ENCODE measurements at regions not wholly inside any gene's neighbourhood (a gene's known extent, or its start where the extent isn't known, plus 50 kb on each side); places are given as distances from the start of the nearest gene placed in this dataset.

- Histone ChIP-seq H3K4me1 (ENCODE audit: insufficient read depth) (peaks cover 3% of the 10 kb centered on the region), H3K27ac (ENCODE audit: low read depth) (no peak overlapping the region), H3K79me2 (replicated peaks; ENCODE audit: insufficient read depth) (no peaks in the 10 kb centered on the region), H2AFZ (peak overlapping the region; percentile 67), H3K9me2 (ENCODE audit: insufficient read depth) (no peaks in the 10 kb centered on the region; the same call in 1 of the 2 replicates), H3F3A (replicated peaks; ENCODE audit: low read depth) (no peaks in the 10 kb centered on the region), H4K20me1 (replicated peaks; ENCODE audit: insufficient read depth) (no peaks in the 10 kb centered on the region), H3K27me3 (ENCODE audit: insufficient read depth) (no peaks in the 10 kb centered on the region), H3K4me3 (no peak overlapping the region), H3K4me2 (no peak overlapping the region), H3K36me3 (ENCODE audit: insufficient read depth) (no peaks in the 10 kb centered on the region; the same call in 1 of the 2 replicates)
- Mint-ChIP-seq H3K27ac (no peak overlapping the region), H3K4me3 (no peak overlapping the region), H3K36me3 (ENCODE audit: low read depth) (no peaks in the 10 kb centered on the region), H3K27me3 (ENCODE audit: insufficient read depth, low read depth, poor library complexity) (no peaks in the 10 kb centered on the region), H3K4me1 (peaks cover 8% of the 10 kb centered on the region; the same call in 2 of the 3 replicates), H3K9me3 (no peaks in the 10 kb centered on the region)
- DNase-seq (ENCODE audit: low spot score) (no peak), ATAC-seq (no peak)
- TF ChIP-seq ZNF331 (CRISPR knock-in tag; IDR thresholded peaks at IDR 0.05; ENCODE audit: low read depth) (no peak), EZH2 (IDR thresholded peaks at IDR 0.05; ENCODE audit: low read depth, unreplicated experiment) (no peak), STAT1 (IDR thresholded peaks at IDR 0.05; ENCODE audit: unreplicated experiment) (no peak), ETS1 (IDR thresholded peaks at IDR 0.05) (no peak), CREB1 (CRISPR knock-in tag; IDR thresholded peaks at IDR 0.05; ENCODE audit: low read depth) (no peak), JUNB (IDR thresholded peaks at IDR 0.05; ENCODE audit: unreplicated experiment) (no peak), NANOG (IDR thresholded peaks at IDR 0.05; ENCODE audit: borderline replicate concordance) (no peak), ZNF114 (CRISPR knock-in tag; IDR thresholded peaks at IDR 0.05) (no peak)
- TF ChIP-seq, protein P1, sequence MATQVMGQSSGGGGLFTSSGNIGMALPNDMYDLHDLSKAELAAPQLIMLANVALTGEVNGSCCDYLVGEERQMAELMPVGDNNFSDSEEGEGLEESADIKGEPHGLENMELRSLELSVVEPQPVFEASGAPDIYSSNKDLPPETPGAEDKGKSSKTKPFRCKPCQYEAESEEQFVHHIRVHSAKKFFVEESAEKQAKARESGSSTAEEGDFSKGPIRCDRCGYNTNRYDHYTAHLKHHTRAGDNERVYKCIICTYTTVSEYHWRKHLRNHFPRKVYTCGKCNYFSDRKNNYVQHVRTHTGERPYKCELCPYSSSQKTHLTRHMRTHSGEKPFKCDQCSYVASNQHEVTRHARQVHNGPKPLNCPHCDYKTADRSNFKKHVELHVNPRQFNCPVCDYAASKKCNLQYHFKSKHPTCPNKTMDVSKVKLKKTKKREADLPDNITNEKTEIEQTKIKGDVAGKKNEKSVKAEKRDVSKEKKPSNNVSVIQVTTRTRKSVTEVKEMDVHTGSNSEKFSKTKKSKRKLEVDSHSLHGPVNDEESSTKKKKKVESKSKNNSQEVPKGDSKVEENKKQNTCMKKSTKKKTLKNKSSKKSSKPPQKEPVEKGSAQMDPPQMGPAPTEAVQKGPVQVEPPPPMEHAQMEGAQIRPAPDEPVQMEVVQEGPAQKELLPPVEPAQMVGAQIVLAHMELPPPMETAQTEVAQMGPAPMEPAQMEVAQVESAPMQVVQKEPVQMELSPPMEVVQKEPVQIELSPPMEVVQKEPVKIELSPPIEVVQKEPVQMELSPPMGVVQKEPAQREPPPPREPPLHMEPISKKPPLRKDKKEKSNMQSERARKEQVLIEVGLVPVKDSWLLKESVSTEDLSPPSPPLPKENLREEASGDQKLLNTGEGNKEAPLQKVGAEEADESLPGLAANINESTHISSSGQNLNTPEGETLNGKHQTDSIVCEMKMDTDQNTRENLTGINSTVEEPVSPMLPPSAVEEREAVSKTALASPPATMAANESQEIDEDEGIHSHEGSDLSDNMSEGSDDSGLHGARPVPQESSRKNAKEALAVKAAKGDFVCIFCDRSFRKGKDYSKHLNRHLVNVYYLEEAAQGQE (IDR thresholded peaks at IDR 0.05; ENCODE audit: unreplicated experiment): no peak
- TF ChIP-seq, protein P2, sequence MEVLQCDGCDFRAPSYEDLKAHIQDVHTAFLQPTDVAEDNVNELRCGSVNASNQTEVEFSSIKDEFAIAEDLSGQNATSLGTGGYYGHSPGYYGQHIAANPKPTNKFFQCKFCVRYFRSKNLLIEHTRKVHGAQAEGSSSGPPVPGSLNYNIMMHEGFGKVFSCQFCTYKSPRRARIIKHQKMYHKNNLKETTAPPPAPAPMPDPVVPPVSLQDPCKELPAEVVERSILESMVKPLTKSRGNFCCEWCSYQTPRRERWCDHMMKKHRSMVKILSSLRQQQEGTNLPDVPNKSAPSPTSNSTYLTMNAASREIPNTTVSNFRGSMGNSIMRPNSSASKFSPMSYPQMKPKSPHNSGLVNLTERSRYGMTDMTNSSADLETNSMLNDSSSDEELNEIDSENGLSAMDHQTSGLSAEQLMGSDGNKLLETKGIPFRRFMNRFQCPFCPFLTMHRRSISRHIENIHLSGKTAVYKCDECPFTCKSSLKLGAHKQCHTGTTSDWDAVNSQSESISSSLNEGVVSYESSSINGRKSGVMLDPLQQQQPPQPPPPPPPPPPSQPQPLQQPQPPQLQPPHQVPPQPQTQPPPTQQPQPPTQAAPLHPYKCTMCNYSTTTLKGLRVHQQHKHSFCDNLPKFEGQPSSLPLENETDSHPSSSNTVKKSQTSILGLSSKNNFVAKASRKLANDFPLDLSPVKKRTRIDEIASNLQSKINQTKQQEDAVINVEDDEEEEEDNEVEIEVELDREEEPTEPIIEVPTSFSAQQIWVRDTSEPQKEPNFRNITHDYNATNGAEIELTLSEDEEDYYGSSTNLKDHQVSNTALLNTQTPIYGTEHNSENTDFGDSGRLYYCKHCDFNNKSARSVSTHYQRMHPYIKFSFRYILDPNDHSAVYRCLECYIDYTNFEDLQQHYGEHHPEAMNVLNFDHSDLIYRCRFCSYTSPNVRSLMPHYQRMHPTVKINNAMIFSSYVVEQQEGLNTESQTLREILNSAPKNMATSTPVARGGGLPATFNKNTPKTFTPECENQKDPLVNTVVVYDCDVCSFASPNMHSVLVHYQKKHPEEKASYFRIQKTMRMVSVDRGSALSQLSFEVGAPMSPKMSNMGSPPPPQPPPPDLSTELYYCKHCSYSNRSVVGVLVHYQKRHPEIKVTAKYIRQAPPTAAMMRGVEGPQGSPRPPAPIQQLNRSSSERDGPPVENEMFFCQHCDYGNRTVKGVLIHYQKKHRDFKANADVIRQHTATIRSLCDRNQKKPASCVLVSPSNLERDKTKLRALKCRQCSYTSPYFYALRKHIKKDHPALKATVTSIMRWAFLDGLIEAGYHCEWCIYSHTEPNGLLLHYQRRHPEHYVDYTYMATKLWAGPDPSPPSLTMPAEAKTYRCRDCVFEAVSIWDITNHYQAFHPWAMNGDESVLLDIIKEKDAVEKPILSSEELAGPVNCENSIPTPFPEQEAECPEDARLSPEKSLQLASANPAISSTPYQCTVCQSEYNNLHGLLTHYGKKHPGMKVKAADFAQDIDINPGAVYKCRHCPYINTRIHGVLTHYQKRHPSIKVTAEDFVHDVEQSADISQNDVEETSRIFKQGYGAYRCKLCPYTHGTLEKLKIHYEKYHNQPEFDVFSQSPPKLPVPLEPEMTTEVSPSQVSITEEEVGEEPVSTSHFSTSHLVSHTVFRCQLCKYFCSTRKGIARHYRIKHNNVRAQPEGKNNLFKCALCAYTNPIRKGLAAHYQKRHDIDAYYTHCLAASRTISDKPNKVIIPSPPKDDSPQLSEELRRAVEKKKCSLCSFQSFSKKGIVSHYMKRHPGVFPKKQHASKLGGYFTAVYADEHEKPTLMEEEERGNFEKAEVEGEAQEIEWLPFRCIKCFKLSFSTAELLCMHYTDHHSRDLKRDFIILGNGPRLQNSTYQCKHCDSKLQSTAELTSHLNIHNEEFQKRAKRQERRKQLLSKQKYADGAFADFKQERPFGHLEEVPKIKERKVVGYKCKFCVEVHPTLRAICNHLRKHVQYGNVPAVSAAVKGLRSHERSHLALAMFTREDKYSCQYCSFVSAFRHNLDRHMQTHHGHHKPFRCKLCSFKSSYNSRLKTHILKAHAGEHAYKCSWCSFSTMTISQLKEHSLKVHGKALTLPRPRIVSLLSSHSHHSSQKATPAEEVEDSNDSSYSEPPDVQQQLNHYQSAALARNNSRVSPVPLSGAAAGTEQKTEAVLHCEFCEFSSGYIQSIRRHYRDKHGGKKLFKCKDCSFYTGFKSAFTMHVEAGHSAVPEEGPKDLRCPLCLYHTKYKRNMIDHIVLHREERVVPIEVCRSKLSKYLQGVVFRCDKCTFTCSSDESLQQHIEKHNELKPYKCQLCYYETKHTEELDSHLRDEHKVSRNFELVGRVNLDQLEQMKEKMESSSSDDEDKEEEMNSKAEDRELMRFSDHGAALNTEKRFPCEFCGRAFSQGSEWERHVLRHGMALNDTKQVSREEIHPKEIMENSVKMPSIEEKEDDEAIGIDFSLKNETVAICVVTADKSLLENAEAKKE (CRISPR knock-in tag; IDR thresholded peaks at IDR 0.05): no peak
Measured at GRCh38 chr12:96143827-96144565, 50.2 kb upstream of the ELK3 start.
